ENCODE measurements at regions not wholly inside any gene's neighbourhood (a gene's known extent, or its start where the extent isn't known, plus 50 kb on each side); places are given as distances from the start of the nearest gene placed in this dataset.

GRCh38 chr13:103908911-103909310 is 842.7 kb upstream of the SLC10A2 start:
- TF ChIP-seq CTCF (IDR thresholded peaks at IDR 0.05) (no peak), POLR2A (IDR thresholded peaks at IDR 0.05) (no peak)

Measured in vagina (tissue), 2 donors.